ENCODE measurements at regions not wholly inside any gene's neighbourhood (a gene's known extent, or its start where the extent isn't known, plus 50 kb on each side); places are given as distances from the start of the nearest gene placed in this dataset.

GRCh38 chr6:119542037-119542436 is 192.5 kb upstream of the MAN1A1 start:
- H3K9me3 ChIP-seq (ENCODE audit: control insufficient read depth, low read depth, low read length) = no peaks in the 10 kb centered on the region
- no peak overlapping the region for H3K4me2 ChIP-seq (ENCODE audit: control insufficient read depth, extremely low read depth, insufficient read depth, low read depth, low read length)
- no peak overlapping the region for H3K4me3 ChIP-seq (ENCODE audit: control insufficient read depth in 2 of 3, extremely low read depth in 1 of 3, insufficient read depth in 2 of 3, low read depth in 1 of 3, low read length in 3 of 3)
- no peaks in the 10 kb centered on the region for H3K27me3 ChIP-seq (ENCODE audit: control insufficient read depth, extremely low read depth, insufficient read depth, low read length)
- TF ChIP-seq EZH2 (IDR thresholded peaks at IDR 0.05; ENCODE audit: low read length) (no peak), CTCF (optimal IDR thresholded peaks at IDR 0.05 in 1 of 3, IDR thresholded peaks at IDR 0.05 in 1 of 3, conservative IDR thresholded peaks at IDR 0.05 in 1 of 3; ENCODE audit: extremely low read depth in 1 of 3, insufficient read depth in 2 of 3, low read length in 3 of 3) (no peak)
- H3K79me2 ChIP-seq (ENCODE audit: control insufficient read depth, insufficient read depth, low read length) = no peaks in the 10 kb centered on the region
- peak overlapping the region; percentile 85 for H3K27ac ChIP-seq (ENCODE audit: control insufficient read depth, insufficient read depth, low read length)
- no peaks in the 10 kb centered on the region for H3K9me1 ChIP-seq (ENCODE audit: control insufficient read depth, extremely low read depth, insufficient read depth, low read length)
- FAIRE-seq (peak; percentile 17), DNase-seq (ENCODE audit: low read depth, low spot score) (no peak)
- H2AFZ ChIP-seq (ENCODE audit: control insufficient read depth, low read length) = no peak overlapping the region
- peaks cover 21% of the 10 kb centered on the region for H3K4me1 ChIP-seq (ENCODE audit: control insufficient read depth, extremely low read depth, insufficient read depth, low read length)
- dilution Hi-C loops (cut with MboI; ENCODE audit: extremely low pct_ligation_motif_present, low sequenced_read_pairs) = no loop called here
- H3K36me3 ChIP-seq (ENCODE audit: control insufficient read depth in 2 of 2, extremely low read depth in 1 of 2, insufficient read depth in 2 of 2, low read length in 2 of 2) = no peaks in the 10 kb centered on the region
- no peaks in the 10 kb centered on the region for H4K20me1 ChIP-seq (ENCODE audit: control insufficient read depth, extremely low read depth, insufficient read depth, low read length)
- no peak overlapping the region for H3K9ac ChIP-seq (ENCODE audit: control insufficient read depth, extremely low read depth, insufficient read depth, low read length)

GRCh38 chr6:119541132-119541905 is 191.8 kb upstream of the MAN1A1 start:
- Histone ChIP-seq H3K36me3 (ENCODE audit: control insufficient read depth in 2 of 2, extremely low read depth in 1 of 2, insufficient read depth in 2 of 2, low read length in 2 of 2) (no peaks in the 10 kb centered on the region), H4K20me1 (ENCODE audit: control insufficient read depth, extremely low read depth, insufficient read depth, low read length) (no peaks in the 10 kb centered on the region), H3K9me3 (ENCODE audit: control insufficient read depth, low read depth, low read length) (no peaks in the 10 kb centered on the region), H2AFZ (ENCODE audit: control insufficient read depth, low read length) (peak overlapping the region; percentile 24), H3K4me3 (ENCODE audit: control insufficient read depth in 2 of 3, extremely low read depth in 1 of 3, insufficient read depth in 2 of 3, low read depth in 1 of 3, low read length in 3 of 3) (no peak overlapping the region), H3K79me2 (ENCODE audit: control insufficient read depth, insufficient read depth, low read length) (no peaks in the 10 kb centered on the region), H3K9ac (ENCODE audit: control insufficient read depth, extremely low read depth, insufficient read depth, low read length) (peak overlapping the region; percentile 53), H3K4me1 (ENCODE audit: control insufficient read depth, extremely low read depth, insufficient read depth, low read length) (peaks cover 21% of the 10 kb centered on the region), H3K27me3 (ENCODE audit: control insufficient read depth, extremely low read depth, insufficient read depth, low read length) (no peaks in the 10 kb centered on the region), H3K9me1 (ENCODE audit: control insufficient read depth, extremely low read depth, insufficient read depth, low read length) (no peaks in the 10 kb centered on the region), H3K4me2 (ENCODE audit: control insufficient read depth, extremely low read depth, insufficient read depth, low read depth, low read length) (peak overlapping the region; percentile 72), H3K27ac (ENCODE audit: control insufficient read depth, insufficient read depth, low read length) (peak overlapping the region; percentile 85)
- peak; percentile 98 for FAIRE-seq
- TF ChIP-seq CTCF (optimal IDR thresholded peaks at IDR 0.05 in 1 of 3, IDR thresholded peaks at IDR 0.05 in 1 of 3, conservative IDR thresholded peaks at IDR 0.05 in 1 of 3; ENCODE audit: extremely low read depth in 1 of 3, insufficient read depth in 2 of 3, low read length in 3 of 3) (no peak), EZH2 (IDR thresholded peaks at IDR 0.05; ENCODE audit: low read length) (no peak)
- dilution Hi-C loops (cut with MboI; ENCODE audit: extremely low pct_ligation_motif_present, low sequenced_read_pairs) = no loop called here
- peak; percentile 82 for DNase-seq (ENCODE audit: low read depth, low spot score)

Measured in keratinocyte (primary cell).